Body of pancreas (tissue), 4 donors: ENCODE measurements at regions not wholly inside any gene's neighbourhood (a gene's known extent, or its start where the extent isn't known, plus 50 kb on each side); places are given as distances from the start of the nearest gene placed in this dataset.

Source experiments
- POLR2A ChIP-seq, 3 donors: fragments of 450-650 bp; IDR thresholded peaks; one replicate each; pipeline ENCODE4 v1.6.1; 2016; ENCODE audit warnings: antibody characterized with exemption in 3 of 3, mild to moderate bottlenecking in 2 of 3
- TF ChIP-seq, protein P1 (sequence below), 7 experiments: fragments of 450-650 bp in 4 of 7; fragments of 200-600 bp in 3 of 7; sonication (generic) in 3 of 7; IDR thresholded peaks; one replicate each; pipeline ENCODE4 v1.5.1; 2016 to 2019; ENCODE audit warnings: antibody characterized with exemption in 7 of 7

- TF ChIP-seq, protein P1, sequence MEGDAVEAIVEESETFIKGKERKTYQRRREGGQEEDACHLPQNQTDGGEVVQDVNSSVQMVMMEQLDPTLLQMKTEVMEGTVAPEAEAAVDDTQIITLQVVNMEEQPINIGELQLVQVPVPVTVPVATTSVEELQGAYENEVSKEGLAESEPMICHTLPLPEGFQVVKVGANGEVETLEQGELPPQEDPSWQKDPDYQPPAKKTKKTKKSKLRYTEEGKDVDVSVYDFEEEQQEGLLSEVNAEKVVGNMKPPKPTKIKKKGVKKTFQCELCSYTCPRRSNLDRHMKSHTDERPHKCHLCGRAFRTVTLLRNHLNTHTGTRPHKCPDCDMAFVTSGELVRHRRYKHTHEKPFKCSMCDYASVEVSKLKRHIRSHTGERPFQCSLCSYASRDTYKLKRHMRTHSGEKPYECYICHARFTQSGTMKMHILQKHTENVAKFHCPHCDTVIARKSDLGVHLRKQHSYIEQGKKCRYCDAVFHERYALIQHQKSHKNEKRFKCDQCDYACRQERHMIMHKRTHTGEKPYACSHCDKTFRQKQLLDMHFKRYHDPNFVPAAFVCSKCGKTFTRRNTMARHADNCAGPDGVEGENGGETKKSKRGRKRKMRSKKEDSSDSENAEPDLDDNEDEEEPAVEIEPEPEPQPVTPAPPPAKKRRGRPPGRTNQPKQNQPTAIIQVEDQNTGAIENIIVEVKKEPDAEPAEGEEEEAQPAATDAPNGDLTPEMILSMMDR (IDR thresholded peaks at IDR 0.05), result no peak
- no peak for TF ChIP-seq POLR2A (IDR thresholded peaks at IDR 0.05)
These were observed 275.1 kb downstream of the C6orf118 start for GRCh38 chr6:165034271-165034741.
